SIG-M5 (cell line): ENCODE measurements at regions not wholly inside any gene's neighbourhood (a gene's known extent, or its start where the extent isn't known, plus 50 kb on each side); places are given as distances from the start of the nearest gene placed in this dataset.
A peak's percentile ranks its signal among the peaks of the same experiment; 100 is the strongest.

ENCODE experiments used
- DNase-seq: peaks from one replicate; lab custom pipeline; 2025; lab: John Stamatoyannopoulos, UW

DNA sequence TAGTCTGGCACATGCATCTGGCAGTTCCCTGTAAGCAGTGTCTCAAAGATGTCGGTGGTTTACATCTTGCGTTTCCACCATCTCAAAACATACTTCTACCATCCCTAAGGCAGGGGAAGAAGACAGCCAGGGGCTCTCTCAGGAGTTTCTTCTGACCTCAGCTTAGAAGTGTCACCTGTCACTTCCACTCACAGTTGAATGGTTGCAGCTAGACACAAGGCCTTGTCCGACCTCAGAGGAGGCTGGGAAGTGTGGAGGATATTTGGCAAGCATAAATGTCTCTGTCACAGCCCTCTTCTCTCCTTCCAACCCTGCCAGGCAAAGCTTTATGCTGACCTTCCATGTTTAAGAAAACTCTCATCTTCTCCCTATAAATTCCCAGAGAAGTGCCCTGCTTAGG lies 193.3 kb downstream of the HERPUD2 start:
- no peak for DNase-seq

DNA sequence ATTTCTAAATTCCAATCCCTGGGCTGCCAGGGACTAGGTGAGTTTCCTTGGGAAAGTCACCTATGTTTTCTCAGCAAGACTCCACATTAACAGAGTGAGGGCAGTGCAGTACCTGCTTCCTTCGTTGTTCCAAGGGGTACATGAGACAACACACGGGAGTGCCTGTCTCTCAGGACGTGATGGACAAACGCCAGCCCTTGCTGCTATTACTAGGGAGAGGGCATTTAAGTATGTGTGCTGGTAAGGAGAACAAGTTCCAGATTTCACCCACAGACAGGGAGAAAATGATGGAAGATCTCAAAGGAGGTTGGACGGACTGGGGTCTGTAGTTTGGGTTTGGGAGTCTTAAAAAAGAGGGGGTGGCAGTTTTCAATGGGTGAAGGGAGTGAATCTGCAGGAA lies 195.7 kb downstream of the HERPUD2 start:
- no peak for DNase-seq

DNA sequence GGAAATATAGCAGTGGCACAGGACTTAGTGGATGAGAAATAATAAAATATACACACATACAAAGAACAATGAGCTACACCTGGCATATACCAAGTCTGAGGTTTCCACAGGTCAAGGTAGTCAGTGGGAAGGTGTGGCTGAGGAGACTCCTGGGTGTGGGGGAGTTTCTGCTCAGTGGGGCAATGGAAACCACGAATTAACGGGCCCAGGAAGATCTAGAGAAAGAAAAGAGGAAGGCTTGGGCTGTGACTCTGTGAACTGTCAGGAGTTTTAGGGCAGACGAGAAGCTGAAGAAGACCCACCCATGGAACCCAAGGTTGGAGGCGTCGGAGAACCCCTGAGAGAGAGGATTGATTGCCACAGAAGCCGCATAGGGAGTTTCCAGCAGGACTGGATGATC lies 196.5 kb downstream of the HERPUD2 start:
- DNase-seq = no peak

GRCh38 chr7:35495844-35496243 lies 199.1 kb downstream of the HERPUD2 start:
- DNase-seq = no peak

DNA sequence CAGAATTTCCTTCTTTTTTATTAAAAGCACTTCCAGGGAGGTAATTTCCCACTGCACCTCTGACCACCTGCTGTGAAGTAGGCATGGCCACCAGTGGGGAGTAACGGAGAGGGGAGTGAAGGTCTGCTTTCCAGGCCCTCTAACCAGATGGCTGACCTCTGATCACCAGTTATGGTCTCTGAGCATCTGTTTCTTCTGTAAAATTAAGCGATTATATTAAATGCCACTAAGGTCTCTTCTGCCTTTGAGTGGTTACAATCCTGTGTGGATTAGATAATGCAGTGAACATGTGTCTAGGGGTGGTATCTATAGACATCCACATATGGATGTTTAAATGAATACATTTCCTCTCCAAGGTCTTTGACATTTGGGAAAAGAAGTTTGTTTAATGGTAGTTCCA lies 199.6 kb downstream of the HERPUD2 start:
- no peak for DNase-seq

- no peak for DNase-seq
Measured at GRCh38 chr7:35494407-35494806, 200.5 kb downstream of the HERPUD2 start.

GRCh38 chr7:35492451-35493175 lies 202.3 kb downstream of the HERPUD2 start:
- no peak for DNase-seq

DNA sequence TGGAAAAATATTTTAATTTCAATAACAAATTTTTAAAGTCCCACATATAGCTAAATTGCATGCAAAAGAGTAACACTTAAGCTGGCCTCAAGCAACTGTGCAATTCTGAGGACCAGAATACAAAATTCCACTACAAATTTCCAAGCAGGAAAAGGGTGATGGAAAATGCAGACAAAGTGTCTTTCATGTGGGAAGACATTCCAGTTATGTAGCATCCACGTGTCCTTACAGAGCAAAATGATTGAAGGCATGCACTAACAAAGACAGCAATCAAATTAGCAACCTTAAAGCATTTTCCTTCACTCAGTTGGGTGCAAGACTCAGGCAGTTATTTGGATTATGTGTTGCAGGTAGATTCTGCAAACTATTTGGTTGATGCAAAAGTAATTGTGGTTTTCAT lies 203.7 kb downstream of the HERPUD2 start:
- no peak for DNase-seq

GRCh38 chr7:35487841-35488240 lies 207.1 kb downstream of the HERPUD2 start:
- DNase-seq = no peak

GRCh38 chr7:35487402-35487801 lies 207.5 kb downstream of the HERPUD2 start:
- no peak for DNase-seq

- DNase-seq = no peak
Measured at GRCh38 chr7:35485436-35485835, 209.5 kb downstream of the HERPUD2 start.

DNA sequence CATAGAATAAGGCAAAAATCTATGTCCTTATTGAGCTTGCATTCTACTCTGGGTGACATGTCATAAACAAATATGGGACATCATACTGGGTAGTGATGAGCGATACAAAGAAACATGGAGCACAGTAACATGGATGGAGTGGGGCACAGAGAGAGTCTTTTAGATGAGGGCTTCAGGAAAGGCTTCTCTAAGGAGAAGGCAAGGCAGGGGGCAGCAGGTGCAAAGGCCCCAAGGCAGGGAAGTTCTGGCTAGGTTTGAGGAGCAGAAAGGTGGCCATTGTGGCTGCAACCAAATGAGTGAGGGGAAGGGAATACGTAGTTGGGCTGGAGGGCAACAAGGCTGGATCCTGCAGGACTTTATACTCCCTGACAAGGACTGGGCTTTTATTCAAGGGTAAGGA lies 211.4 kb downstream of the HERPUD2 start:
- DNase-seq = no peak

DNA sequence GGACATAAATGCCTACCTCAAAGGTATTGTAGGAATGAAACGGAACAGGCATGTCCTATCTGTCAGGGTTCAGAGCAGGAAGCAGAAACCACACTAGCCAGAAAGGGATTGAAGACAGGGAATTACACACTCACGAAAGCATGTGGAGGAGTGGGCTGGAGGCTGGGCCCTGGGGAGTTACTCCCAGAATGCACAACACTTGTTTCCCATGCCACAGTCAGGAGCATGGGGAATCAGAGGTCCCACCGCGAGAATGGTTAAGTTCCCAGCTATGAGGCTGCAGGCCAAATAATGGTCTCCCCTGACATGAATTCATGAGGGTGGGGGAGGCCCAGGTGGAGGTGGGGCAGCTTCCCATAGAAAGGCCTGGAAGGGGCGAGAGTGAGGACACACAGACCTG lies 212.7 kb downstream of the HERPUD2 start:
- no peak for DNase-seq

DNA sequence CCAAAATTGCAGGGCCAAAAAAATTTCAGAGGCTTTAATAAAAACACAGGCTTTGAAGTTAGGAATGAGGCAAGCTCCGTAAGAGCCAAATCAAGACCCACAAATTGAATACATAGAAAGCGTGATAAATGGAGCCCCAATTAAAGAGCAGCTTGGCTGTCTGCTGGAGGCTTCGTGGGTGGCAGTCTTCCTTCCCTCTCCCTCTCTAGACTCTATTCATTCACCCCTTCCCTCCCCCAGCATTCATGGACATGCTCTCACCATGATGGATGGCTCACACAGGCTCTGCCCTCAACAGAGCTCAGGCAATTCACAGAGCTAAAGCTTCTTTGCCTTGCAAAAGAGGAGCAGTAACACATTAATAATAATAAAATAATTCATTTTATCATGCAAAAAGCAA lies 214.1 kb downstream of the HERPUD2 start:
- DNase-seq = no peak

DNA sequence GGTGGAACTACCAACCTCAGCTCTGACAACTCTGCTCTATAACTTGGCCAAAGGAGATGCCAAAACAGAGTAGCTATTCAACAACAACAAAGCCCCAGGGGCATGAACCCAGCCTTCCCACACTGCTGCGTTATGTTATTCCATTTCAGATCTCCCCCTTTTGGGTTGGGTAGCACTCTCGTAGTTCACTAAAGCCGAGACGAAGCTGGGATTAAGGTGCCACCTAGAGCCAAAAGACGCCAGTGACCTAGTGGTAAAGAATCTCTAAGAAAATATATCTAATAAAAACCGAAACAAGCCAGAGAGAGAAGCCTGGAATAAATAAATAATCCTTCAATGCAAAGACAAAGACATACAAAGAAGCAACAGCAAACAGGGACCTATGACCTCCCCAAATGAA lies 217.3 kb downstream of the HERPUD2 start:
- no peak for DNase-seq

GRCh38 chr7:35474100-35474499 lies 220.2 kb upstream of the TBX20 start:
- no peak for DNase-seq

GRCh38 chr7:35468606-35469005 lies 214.7 kb upstream of the TBX20 start:
- DNase-seq = no peak

DNA sequence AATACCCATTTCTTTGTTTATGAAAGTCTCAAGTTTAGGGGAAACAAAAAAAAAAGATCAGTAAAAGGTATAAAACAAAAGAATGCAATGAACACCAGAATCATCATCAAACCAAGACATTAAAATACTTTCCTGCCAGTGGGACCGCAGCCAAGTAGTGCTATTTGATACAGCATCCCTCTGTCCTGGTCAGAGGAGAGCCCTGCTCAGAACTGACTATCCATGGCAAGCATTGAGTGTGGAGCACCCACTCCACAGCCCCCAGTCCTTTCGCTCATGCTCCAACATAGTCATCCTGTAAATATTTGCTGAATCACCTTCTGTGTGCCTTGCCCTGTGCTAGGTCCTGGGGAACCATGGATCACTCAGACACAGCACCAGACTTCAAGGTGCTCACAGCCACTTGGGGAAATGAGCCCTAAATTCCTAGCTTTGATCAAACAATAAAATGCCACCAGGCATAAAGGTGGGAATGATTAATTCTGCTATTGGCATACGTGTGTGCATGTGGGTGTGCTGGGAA lies 213.6 kb upstream of the TBX20 start:
- no peak for DNase-seq

GRCh38 chr7:35465791-35466336 lies 212.0 kb upstream of the TBX20 start:
- no peak for DNase-seq

GRCh38 chr7:35463751-35464150 lies 209.9 kb upstream of the TBX20 start:
- no peak for DNase-seq

DNA sequence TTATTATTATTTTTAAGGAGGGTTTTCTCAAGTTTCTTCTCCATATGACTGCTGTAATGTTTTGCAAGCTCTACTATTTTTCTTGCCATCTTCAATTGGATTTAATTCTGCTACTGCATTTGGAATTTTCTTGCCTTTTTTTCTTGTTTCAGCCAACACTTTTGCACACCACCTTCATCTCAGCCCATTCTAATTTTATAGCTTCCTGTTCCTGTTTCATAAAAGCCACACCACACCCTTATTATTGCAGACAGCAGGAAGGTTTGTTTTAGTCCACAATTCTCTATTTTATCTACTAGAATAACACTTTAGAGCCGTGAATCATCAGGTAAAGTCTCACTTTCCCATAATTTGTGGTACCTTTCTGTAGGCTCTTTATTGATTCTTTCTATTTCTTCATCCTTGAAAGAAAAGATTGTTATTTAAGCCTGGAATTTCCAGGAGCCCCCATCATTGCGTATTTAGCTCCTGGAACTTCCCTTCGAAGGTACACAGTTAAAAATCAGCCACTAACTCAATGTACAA lies 209.3 kb upstream of the TBX20 start:
- DNase-seq = peak; percentile 9

GRCh38 chr7:35454575-35455385 lies 200.9 kb upstream of the TBX20 start:
- no peak for DNase-seq
